ENCODE measurements at regions not wholly inside any gene's neighbourhood (a gene's known extent, or its start where the extent isn't known, plus 50 kb on each side); places are given as distances from the start of the nearest gene placed in this dataset.

DNA sequence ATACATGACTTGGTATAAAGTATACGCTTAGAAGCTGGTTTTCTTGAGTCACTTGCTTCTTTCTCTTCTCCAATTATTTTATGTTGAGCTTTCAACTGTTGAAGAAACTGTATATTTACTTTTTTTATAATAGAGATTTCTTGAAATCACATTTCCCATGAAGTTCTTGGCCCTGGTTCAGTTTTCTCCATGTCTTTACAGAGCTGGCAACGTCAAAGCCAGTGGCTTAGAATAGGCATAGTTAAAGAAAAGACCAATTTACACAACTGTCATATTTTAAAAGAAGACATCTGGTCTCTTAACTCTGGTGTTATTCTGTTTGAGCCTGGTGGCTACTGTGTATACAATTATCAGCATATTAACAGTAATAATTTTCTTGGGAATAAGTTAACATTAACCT, 1249.3 kb downstream of the CDH12 start:
- TF ChIP-seq, protein P1, sequence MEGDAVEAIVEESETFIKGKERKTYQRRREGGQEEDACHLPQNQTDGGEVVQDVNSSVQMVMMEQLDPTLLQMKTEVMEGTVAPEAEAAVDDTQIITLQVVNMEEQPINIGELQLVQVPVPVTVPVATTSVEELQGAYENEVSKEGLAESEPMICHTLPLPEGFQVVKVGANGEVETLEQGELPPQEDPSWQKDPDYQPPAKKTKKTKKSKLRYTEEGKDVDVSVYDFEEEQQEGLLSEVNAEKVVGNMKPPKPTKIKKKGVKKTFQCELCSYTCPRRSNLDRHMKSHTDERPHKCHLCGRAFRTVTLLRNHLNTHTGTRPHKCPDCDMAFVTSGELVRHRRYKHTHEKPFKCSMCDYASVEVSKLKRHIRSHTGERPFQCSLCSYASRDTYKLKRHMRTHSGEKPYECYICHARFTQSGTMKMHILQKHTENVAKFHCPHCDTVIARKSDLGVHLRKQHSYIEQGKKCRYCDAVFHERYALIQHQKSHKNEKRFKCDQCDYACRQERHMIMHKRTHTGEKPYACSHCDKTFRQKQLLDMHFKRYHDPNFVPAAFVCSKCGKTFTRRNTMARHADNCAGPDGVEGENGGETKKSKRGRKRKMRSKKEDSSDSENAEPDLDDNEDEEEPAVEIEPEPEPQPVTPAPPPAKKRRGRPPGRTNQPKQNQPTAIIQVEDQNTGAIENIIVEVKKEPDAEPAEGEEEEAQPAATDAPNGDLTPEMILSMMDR (IDR thresholded peaks at IDR 0.05; ENCODE audit: borderline replicate concordance, extremely low read depth, low read length, poor library complexity, severe bottlenecking), result no peak
- no peak for TF ChIP-seq EZH2 (IDR thresholded peaks at IDR 0.05; ENCODE audit: borderline replicate concordance, low read depth, low read length, severe bottlenecking)

Measured in DND-41 (cell line).